GM23248 (cell line): ENCODE measurements at regions not wholly inside any gene's neighbourhood (a gene's known extent, or its start where the extent isn't known, plus 50 kb on each side); places are given as distances from the start of the nearest gene placed in this dataset.

Experiments used
- EZH2 ChIP-seq: fragments of 200-600 bp; sonication (generic); IDR thresholded peaks from 2 replicates; pipeline ENCODE4 v1.6.1; 2018; ENCODE audit warnings: antibody characterized with exemption, mild to moderate bottlenecking; ENCODE audit not compliant: insufficient read depth, poor library complexity, severe bottlenecking
- EZH2phosphoT487 ChIP-seq: fragments of 200-600 bp; sonication (generic); IDR thresholded peaks from 2 replicates; pipeline ENCODE4 v1.6.1; 2018; ENCODE audit warnings: antibody characterized with exemption, moderate library complexity, mild to moderate bottlenecking, low read depth; ENCODE audit not compliant: insufficient read depth

- TF ChIP-seq EZH2 = no peak
- no peak for TF ChIP-seq EZH2phosphoT487
These were observed 246.1 kb upstream of the GYPC start for GRCh38 chr2:126409850-126410249.
